GM23248 (cell line): ENCODE measurements at regions not wholly inside any gene's neighbourhood (a gene's known extent, or its start where the extent isn't known, plus 50 kb on each side); places are given as distances from the start of the nearest gene placed in this dataset.

Experiments
- EZH2 ChIP-seq: fragments of 200-600 bp; sonication (generic); IDR thresholded peaks from 2 replicates; pipeline ENCODE4 v1.6.1; 2018; ENCODE audit warnings: antibody characterized with exemption, mild to moderate bottlenecking; ENCODE audit not compliant: insufficient read depth, poor library complexity, severe bottlenecking
- EZH2phosphoT487 ChIP-seq: fragments of 200-600 bp; sonication (generic); IDR thresholded peaks from 2 replicates; pipeline ENCODE4 v1.6.1; 2018; ENCODE audit warnings: antibody characterized with exemption, moderate library complexity, mild to moderate bottlenecking, low read depth; ENCODE audit not compliant: insufficient read depth

DNA sequence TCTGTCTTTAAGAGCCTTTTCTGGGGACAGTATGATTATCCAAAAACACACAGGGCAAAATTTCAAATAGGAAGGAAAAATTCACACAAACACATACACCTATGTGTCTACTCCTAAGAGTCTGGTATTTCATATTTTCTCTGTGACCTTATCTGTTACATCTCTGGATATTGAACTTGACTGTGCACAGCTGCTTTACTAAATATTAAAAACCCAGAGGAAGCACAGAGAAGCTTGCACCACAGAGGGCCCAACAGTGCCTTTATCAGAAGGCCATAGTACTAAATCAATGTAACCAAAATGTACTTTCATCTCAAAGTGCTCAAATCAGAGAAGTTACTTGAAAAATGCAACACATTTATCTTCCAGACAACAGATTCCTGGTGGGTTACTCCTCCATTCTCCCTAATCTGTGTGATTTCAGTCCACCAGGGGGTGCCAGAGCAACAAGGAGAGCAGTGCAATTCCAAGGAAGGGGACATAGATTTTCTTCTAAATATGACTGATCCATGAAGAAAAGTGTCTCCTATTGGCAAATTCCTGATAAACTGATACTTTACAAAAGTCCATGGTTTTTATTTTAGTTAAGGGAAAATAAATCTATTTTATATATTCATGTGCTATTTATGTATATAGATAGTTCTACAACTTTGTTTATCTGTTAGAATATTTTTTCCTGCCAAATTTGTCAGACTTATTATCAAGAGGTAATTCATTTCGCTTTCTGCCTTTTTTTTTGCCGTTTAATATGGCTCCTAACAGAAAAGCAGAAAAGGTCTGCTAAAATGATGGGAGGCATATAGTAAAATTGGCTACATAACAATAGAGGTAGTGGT, 617.6 kb downstream of the LRFN5 start:
- TF ChIP-seq EZH2 (no peak), EZH2phosphoT487 (no peak)
